ENCODE measurements at regions not wholly inside any gene's neighbourhood (a gene's known extent, or its start where the extent isn't known, plus 50 kb on each side); places are given as distances from the start of the nearest gene placed in this dataset.

GRCh38 chr16:9523994-9524393 lies 432.6 kb downstream of the HAPSTR1 start:
- TF ChIP-seq, protein P1, sequence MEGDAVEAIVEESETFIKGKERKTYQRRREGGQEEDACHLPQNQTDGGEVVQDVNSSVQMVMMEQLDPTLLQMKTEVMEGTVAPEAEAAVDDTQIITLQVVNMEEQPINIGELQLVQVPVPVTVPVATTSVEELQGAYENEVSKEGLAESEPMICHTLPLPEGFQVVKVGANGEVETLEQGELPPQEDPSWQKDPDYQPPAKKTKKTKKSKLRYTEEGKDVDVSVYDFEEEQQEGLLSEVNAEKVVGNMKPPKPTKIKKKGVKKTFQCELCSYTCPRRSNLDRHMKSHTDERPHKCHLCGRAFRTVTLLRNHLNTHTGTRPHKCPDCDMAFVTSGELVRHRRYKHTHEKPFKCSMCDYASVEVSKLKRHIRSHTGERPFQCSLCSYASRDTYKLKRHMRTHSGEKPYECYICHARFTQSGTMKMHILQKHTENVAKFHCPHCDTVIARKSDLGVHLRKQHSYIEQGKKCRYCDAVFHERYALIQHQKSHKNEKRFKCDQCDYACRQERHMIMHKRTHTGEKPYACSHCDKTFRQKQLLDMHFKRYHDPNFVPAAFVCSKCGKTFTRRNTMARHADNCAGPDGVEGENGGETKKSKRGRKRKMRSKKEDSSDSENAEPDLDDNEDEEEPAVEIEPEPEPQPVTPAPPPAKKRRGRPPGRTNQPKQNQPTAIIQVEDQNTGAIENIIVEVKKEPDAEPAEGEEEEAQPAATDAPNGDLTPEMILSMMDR (IDR thresholded peaks at IDR 0.05): no peak
- TF ChIP-seq POLR2AphosphoS5 (IDR thresholded peaks at IDR 0.05) (no peak), POLR2A (IDR thresholded peaks at IDR 0.05; ENCODE audit: low read depth) (no peak), EP300 (IDR thresholded peaks at IDR 0.05) (no peak)
